H9 (cell line): ENCODE measurements at regions not wholly inside any gene's neighbourhood (a gene's known extent, or its start where the extent isn't known, plus 50 kb on each side); places are given as distances from the start of the nearest gene placed in this dataset.

ENCODE experiments used
- DNase-seq: peaks from one replicate; pipeline ENCODE4 v3.0.0-alpha.2; 2017
- H2AFZ ChIP-seq: one replicate; pipeline ENCODE4 v1.6.1; 2013; ENCODE audit warnings: mild to moderate bottlenecking, low read length, control low read depth, moderate library complexity
- H2AK5ac ChIP-seq: 2 replicates; pipeline ENCODE4 v1.6.1; 2013; ENCODE audit warnings: low read length, control low read depth, mixed read lengths; ENCODE audit not compliant: insufficient read length
- H2BK120ac ChIP-seq: one replicate; pipeline ENCODE4 v1.6.1; 2013; ENCODE audit warnings: low read depth, mild to moderate bottlenecking, low read length, control low read depth, inconsistent platforms; ENCODE audit not compliant: poor library complexity, severe bottlenecking
- H2BK12ac ChIP-seq: 2 replicates; pipeline ENCODE4 v1.6.1; 2013; ENCODE audit warnings: low read length, control low read depth, mixed read lengths, low read depth; ENCODE audit not compliant: insufficient read length
- H2BK15ac ChIP-seq: 2 replicates; pipeline ENCODE4 v1.6.1; 2013; ENCODE audit warnings: low read depth, low read length, control low read depth
- H2BK20ac ChIP-seq: one replicate; pipeline ENCODE4 v1.6.1; 2013; ENCODE audit warnings: low read depth, mild to moderate bottlenecking, low read length, control low read depth, inconsistent platforms; ENCODE audit not compliant: poor library complexity, severe bottlenecking
- H2BK5ac ChIP-seq: 2 replicates; pipeline ENCODE4 v1.6.1; 2013; ENCODE audit warnings: low read length, control low read depth, mixed read lengths; ENCODE audit not compliant: insufficient read length
- H3K14ac ChIP-seq: 2 replicates; pipeline ENCODE4 v1.6.1; 2013; ENCODE audit warnings: low read length, control low read depth; ENCODE audit not compliant: insufficient read depth
- H3K18ac ChIP-seq: 2 replicates; pipeline ENCODE4 v1.6.1; 2013; ENCODE audit warnings: low read depth, mild to moderate bottlenecking, mixed read lengths, low read length, control low read depth; ENCODE audit not compliant: insufficient read length
- H3K23ac ChIP-seq: 2 replicates; pipeline ENCODE4 v1.6.1; 2013; ENCODE audit warnings: low read length, control low read depth, mixed read lengths, low read depth; ENCODE audit not compliant: insufficient read length
- H3K23me2 ChIP-seq: 2 replicates; pipeline ENCODE4 v1.6.1; 2013; ENCODE audit warnings: low read depth, mild to moderate bottlenecking, mixed read lengths, low read length, control low read depth; ENCODE audit not compliant: insufficient read length, poor library complexity, severe bottlenecking
- H3K27ac ChIP-seq: 2 replicates; pipeline ENCODE4 v1.5.1; 2013; ENCODE audit warnings: low read length, control low read depth, mixed read lengths, low read depth; ENCODE audit not compliant: insufficient read length
- H3K27me3 ChIP-seq: 2 replicates; pipeline ENCODE4 v1.6.1; 2013; ENCODE audit warnings: low read length, control low read depth, inconsistent platforms; ENCODE audit not compliant: insufficient read depth
- H3K4ac ChIP-seq: 2 replicates; pipeline ENCODE4 v1.6.1; 2013; ENCODE audit warnings: low read depth, mild to moderate bottlenecking, control low read depth, inconsistent platforms, low read length, moderate library complexity
- H3K4me1 ChIP-seq: 2 replicates; pipeline ENCODE4 v1.6.1; 2013; ENCODE audit warnings: low read length, control low read depth, inconsistent platforms; ENCODE audit not compliant: insufficient read depth
- H3K4me2 ChIP-seq: 2 replicates; pipeline ENCODE4 v1.6.1; 2013; ENCODE audit warnings: low read length, control low read depth, mixed read lengths; ENCODE audit not compliant: insufficient read length, insufficient read depth
- H3K56ac ChIP-seq: 2 replicates; pipeline ENCODE4 v1.6.1; 2013; ENCODE audit warnings: low read depth, mild to moderate bottlenecking, mixed read lengths, low read length, control low read depth; ENCODE audit not compliant: insufficient read length
- H3K79me1 ChIP-seq: 2 replicates; pipeline ENCODE4 v1.6.1; 2013; ENCODE audit warnings: low read depth, mild to moderate bottlenecking, moderate library complexity, low read length, control low read depth, inconsistent platforms; ENCODE audit not compliant: insufficient read depth, poor library complexity, severe bottlenecking
- H3K79me2 ChIP-seq: 2 replicates; pipeline ENCODE4 v1.6.1; 2013; ENCODE audit warnings: low read length, control low read depth, inconsistent platforms; ENCODE audit not compliant: insufficient read depth
- H3K9ac ChIP-seq: 2 replicates; pipeline ENCODE4 v1.6.1; 2013; ENCODE audit warnings: low read length, control low read depth, mixed read lengths; ENCODE audit not compliant: insufficient read length; ENCODE audit errors: extremely low read depth
- H3K9me3 ChIP-seq: one replicate; pipeline ENCODE4 v1.6.1; 2013; ENCODE audit warnings: low read depth, low read length, inconsistent platforms; ENCODE audit not compliant: control insufficient read depth
- H3T11ph ChIP-seq: one replicate; pipeline ENCODE4 v1.6.1; 2013; ENCODE audit warnings: mild to moderate bottlenecking, low read length, control low read depth, inconsistent platforms
- H4K20me1 ChIP-seq: one replicate; pipeline ENCODE4 v1.6.1; 2013; ENCODE audit not compliant: control insufficient read depth, insufficient read length, insufficient read depth
- H4K5ac ChIP-seq: 2 replicates; pipeline ENCODE4 v1.6.1; 2013; ENCODE audit warnings: low read depth, mild to moderate bottlenecking, mixed read lengths, low read length, control low read depth; ENCODE audit not compliant: insufficient read length
- H4K8ac ChIP-seq: replicated peaks from 2 replicates; pipeline ENCODE4 v1.6.1; 2013; ENCODE audit warnings: low read length, control low read depth, mixed read lengths, low read depth; ENCODE audit not compliant: insufficient read length
- H4K91ac ChIP-seq: 2 replicates; pipeline ENCODE4 v1.6.1; 2013; ENCODE audit warnings: low read depth, mild to moderate bottlenecking, moderate library complexity, mixed read lengths, low read length, control low read depth; ENCODE audit not compliant: insufficient read length
- H3K27ac Mint-ChIP-seq, 3 experiments: 2 replicates in 2 of 3; 3 replicates in 1 of 3; pipeline ENCODE4 v1.8.0; 2020 to 2021; ENCODE audit warnings: mixed read lengths in 3 of 3, mild to moderate bottlenecking in 1 of 3, moderate library complexity in 1 of 3
- H3K27me3 Mint-ChIP-seq: 2 replicates; pipeline ENCODE4 v1.8.0; 2021; ENCODE audit warnings: low read depth, mild to moderate bottlenecking, moderate library complexity, mixed read lengths
- H3K36me3 Mint-ChIP-seq, 3 experiments: 2 replicates in 2 of 3; 3 replicates in 1 of 3; pipeline ENCODE4 v1.8.0; 2020 to 2021; ENCODE audit warnings: low read depth in 3 of 3, mixed read lengths in 3 of 3; ENCODE audit not compliant: insufficient read depth in 1 of 3
- H3K4me1 Mint-ChIP-seq, 2 experiments: 2 replicates each; pipeline ENCODE4 v1.8.0; 2020; ENCODE audit warnings: mixed read lengths in 2 of 2
- H3K4me3 Mint-ChIP-seq, 2 experiments: 2 replicates in 1 of 2; 3 replicates in 1 of 2; pipeline ENCODE4 v1.8.0; 2020 to 2021; ENCODE audit warnings: mild to moderate bottlenecking in 2 of 2, mixed read lengths in 2 of 2, moderate library complexity in 1 of 2
- H3K9me3 Mint-ChIP-seq, 2 experiments: 2 replicates in 1 of 2; 3 replicates in 1 of 2; pipeline ENCODE4 v1.8.0; 2020; ENCODE audit warnings: mild to moderate bottlenecking in 2 of 2, mixed read lengths in 2 of 2, moderate library complexity in 1 of 2
- CTCF ChIP-seq: fragments of 200-600 bp; sonication (generic); conservative IDR thresholded peaks from 3 replicates; pipeline ENCODE4 v1.8.0; 2021; ENCODE audit warnings: antibody characterized with exemption, mild to moderate bottlenecking
- WGBS: extraction: QIAGEN DNeasy Blood & Tissue Kit; methylation state at CpG from one replicate; pipeline ENCODE4 v1.1.7; 2013; ENCODE audit warnings: missing lambda C conversion rate, low lambda C conversion rate, mixed read lengths; ENCODE audit not compliant: insufficient read length; ENCODE audit errors: extremely low coverage; 5-methylcytosine and 5-hydroxymethylcytosine counted together

- no peak overlapping the region for H3K27ac Mint-ChIP-seq
- Histone ChIP-seq H3K9ac (no peak overlapping the region), H2BK120ac (no peak overlapping the region), H4K91ac (no peak overlapping the region), H3K27me3 (no peaks in the 10 kb centered on the region), H2BK5ac (no peak overlapping the region), H2AFZ (no peak overlapping the region), H2BK15ac (no peak overlapping the region), H3K9me3 (no peaks in the 10 kb centered on the region), H2BK12ac (no peak overlapping the region), H3K18ac (no peak overlapping the region), H3K23ac (no peak overlapping the region), H3K79me2 (no peaks in the 10 kb centered on the region), H3K4ac (no peak overlapping the region), H3T11ph (no peak overlapping the region), H4K8ac (no peak overlapping the region), H3K4me1 (no peaks in the 10 kb centered on the region), H3K79me1 (no peaks in the 10 kb centered on the region), H3K14ac (no peak overlapping the region), H2BK20ac (no peak overlapping the region), H3K27ac (no peak overlapping the region), H4K20me1 (no peaks in the 10 kb centered on the region), H4K5ac (no peak overlapping the region), H3K23me2 (no peaks in the 10 kb centered on the region), H3K56ac (no peak overlapping the region), H3K4me2 (no peak overlapping the region), H2AK5ac (no peak overlapping the region)
- H3K36me3 Mint-ChIP-seq: no peaks in the 10 kb centered on the region
- H3K4me1 Mint-ChIP-seq: no peaks in the 10 kb centered on the region
- H3K4me3 Mint-ChIP-seq: no peak overlapping the region
- no peak for DNase-seq
- H3K27me3 Mint-ChIP-seq: no peaks in the 10 kb centered on the region
- H3K9me3 Mint-ChIP-seq: no peaks in the 10 kb centered on the region
- TF ChIP-seq CTCF: no peak
- WGBS: no CpG with 5 or more reads among the region's 4 CpGs
Observed at GRCh38 chr16:51916231-51916630, 630.7 kb downstream of the TOX3 start.
